ENCODE measurements at regions not wholly inside any gene's neighbourhood (a gene's known extent, or its start where the extent isn't known, plus 50 kb on each side); places are given as distances from the start of the nearest gene placed in this dataset.

GRCh38 chr6:113328886-113329381 lies 528.2 kb upstream of the MARCKS start:
- Histone ChIP-seq H3K9me3 (no peaks in the 10 kb centered on the region), H3K27ac (ENCODE audit: low read depth in 2 of 2, low read length in 1 of 2) (no peak overlapping the region), H2AFZ (ENCODE audit: low read depth) (no peak overlapping the region), H3F3A (replicated peaks; ENCODE audit: insufficient read depth) (no peaks in the 10 kb centered on the region), H3K36me3 (replicated peaks in 1 of 2; ENCODE audit: control insufficient read depth in 1 of 2, insufficient read depth in 2 of 2, low read length in 1 of 2) (no peaks in the 10 kb centered on the region), H3K27me3 (ENCODE audit: insufficient read depth) (no peaks in the 10 kb centered on the region), H3K9ac (no peak overlapping the region), H3K9me2 (no peaks in the 10 kb centered on the region), H4K20me1 (ENCODE audit: insufficient read depth) (no peaks in the 10 kb centered on the region), H3K4me2 (no peak overlapping the region), H3K4me3 (ENCODE audit: low read depth in 2 of 2, low read length in 1 of 2) (no peak overlapping the region), H3K79me2 (ENCODE audit: insufficient read depth) (no peaks in the 10 kb centered on the region), H3K4me1 (ENCODE audit: control insufficient read depth in 1 of 2, insufficient read depth in 2 of 2, low read depth in 1 of 2, low read length in 1 of 2) (peaks cover 0 to 5% of the 10 kb centered on the region in 2 experiments; a peak in 1 of 4 replicates)
- DNase-seq, result no peak
- over 99% methylated on average over 4 of the region's 4 CpGs for whole genome bisulfite sequencing (ENCODE audit: low lambda C conversion rate)
- TF ChIP-seq YY1 (IDR thresholded peaks at IDR 0.05; ENCODE audit: low read depth) (no peak), TCF12 (IDR thresholded peaks at IDR 0.05) (no peak), USF1 (IDR thresholded peaks at IDR 0.05; ENCODE audit: borderline replicate concordance, low read depth) (no peak), PBX3 (IDR thresholded peaks at IDR 0.05) (no peak), ZBTB33 (IDR thresholded peaks at IDR 0.05; ENCODE audit: borderline replicate concordance, low read depth) (no peak), USF2 (IDR thresholded peaks at IDR 0.05; ENCODE audit: borderline replicate concordance, low read depth, low read length) (no peak), RXRA (IDR thresholded peaks at IDR 0.05; ENCODE audit: borderline replicate concordance, low read depth) (no peak), RAD21 (IDR thresholded peaks at IDR 0.05; ENCODE audit: low read length) (no peak), REST (IDR thresholded peaks at IDR 0.05; ENCODE audit: low read depth, low read length) (no peak), CHD2 (IDR thresholded peaks at IDR 0.05; ENCODE audit: low read length, partially characterized antibody) (no peak), POLR2AphosphoS5 (IDR thresholded peaks at IDR 0.05; ENCODE audit: low read depth, low read length) (no peak), JUND (IDR thresholded peaks at IDR 0.05) (no peak), GABPA (IDR thresholded peaks at IDR 0.05; ENCODE audit: low read depth) (no peak), GATA2 (CRISPR knock-in tag; IDR thresholded peaks at IDR 0.05) (no peak), CTCF (IDR thresholded peaks at IDR 0.05) (no peak), EP300 (IDR thresholded peaks at IDR 0.05; ENCODE audit: borderline replicate concordance in 1 of 2, low read depth in 1 of 2, low read length in 1 of 2) (no peak)
- ChIA-PET POLR2A (no interaction called here), CTCF (interaction anchor here (1.8 kb wide), 1 partner anchor 22 kb away, joined by 3 read pairs; no protein-coding TSS in a partner anchor)

Data from SK-N-SH (cell line).